HCT116 (cell line): ENCODE measurements at regions not wholly inside any gene's neighbourhood (a gene's known extent, or its start where the extent isn't known, plus 50 kb on each side); places are given as distances from the start of the nearest gene placed in this dataset.
A peak's percentile ranks its signal among the peaks of the same experiment; 100 is the strongest.

Experiments used
- ATAC-seq: fragments of 200-7000 bp; cut with Tn5 transposase; 2 replicates; pipeline ENCODE4 v1.9.1; 2020; ENCODE audit warnings: mild to moderate bottlenecking, moderate library complexity
- BruUV-seq: library from RNA; stranded (reverse); fragments of 400-500 nt; replicated peaks from 2 replicates; lab custom pipeline; 2021; lab: Mats Ljungman, UMichigan
- CTCF ChIA-PET: fragments of 300-600 bp; sonication (Branson Sonifier 250); formaldehyde crosslinking; loops from one replicate; lab custom pipeline; 2021; ENCODE audit warnings: antibody characterized with exemption; lab: Charles Lee
- POLR2A ChIA-PET: fragments of 300-600, 350-600 bp; sonication (Branson Sonifier 250); formaldehyde crosslinking; loops from one replicate; lab custom pipeline; 2021; ENCODE audit warnings: antibody characterized with exemption; lab: Charles Lee
- RAD21 ChIA-PET, 2 experiments: fragments of 300-600 bp; sonication (Branson Sonifier 250); formaldehyde crosslinking; loops; one replicate each; lab custom pipeline; 2023; ENCODE audit warnings: low total read pairs in 2 of 2; ENCODE audit not compliant: uncharacterized antibody in 2 of 2, unreplicated experiment in 2 of 2, low non-redundant PET in 1 of 2; lab: Charles Lee
- DNase-seq: peaks from one replicate; pipeline ENCODE4 v3.0.0-alpha.2; 2010; ENCODE audit warnings: low read depth, low spot score
- H2AFZ ChIP-seq: fragments of 200-600 bp; shearing (Covaris generic), sonication (generic); 2 replicates; pipeline ENCODE4 v1.6.1; 2017; ENCODE audit warnings: low read depth, mixed run types, mixed read lengths, antibody characterized with exemption, low read length; ENCODE audit not compliant: poor library complexity, severe bottlenecking
- H3K27ac ChIP-seq: 2 replicates; pipeline ENCODE4 v1.5.1; 2012; ENCODE audit warnings: low read depth, low read length
- H3K27me3 ChIP-seq: fragments of 200-600 bp; sonication (generic); 2 replicates; pipeline ENCODE4 v1.6.1; 2016; ENCODE audit warnings: mixed run types, low read length, mixed read lengths; ENCODE audit not compliant: insufficient read depth
- H3K36me3 ChIP-seq, 2 experiments: fragments of 200-500 bp in 1 of 2; fragments of 200-600 bp in 1 of 2; sonication (Bioruptor generic) in 1 of 2; sonication (generic) in 1 of 2; 2 replicates each; pipeline versions ENCODE4 v1.5.1 to v1.6.1; 2014 to 2016; ENCODE audit warnings: low read length in 2 of 2, inconsistent platforms in 1 of 2, mixed read lengths in 1 of 2, mixed run types in 1 of 2; ENCODE audit not compliant: insufficient read depth in 2 of 2, control insufficient read depth in 1 of 2
- H3K4me1 ChIP-seq, 2 experiments: fragments of 200-600 bp in 1 of 2; sonication (generic) in 1 of 2; 2 replicates each; pipeline versions ENCODE4 v1.5.1 to v1.6.1; 2012 to 2017; ENCODE audit warnings: low read length in 2 of 2, inconsistent platforms in 1 of 2, mild to moderate bottlenecking in 1 of 2, mixed read lengths in 1 of 2, mixed run types in 1 of 2, moderate library complexity in 1 of 2; ENCODE audit not compliant: insufficient read depth in 2 of 2, control insufficient read depth in 1 of 2
- H3K4me2 ChIP-seq: fragments of 200-600 bp; sonication (generic); 2 replicates; pipeline ENCODE4 v1.6.1; 2017; ENCODE audit warnings: mixed run types, low read length, mixed read lengths
- H3K4me3 ChIP-seq, 2 experiments: fragments of 200-600 bp in 1 of 2; sonication (generic) in 1 of 2; replicated peaks in 1 of 2; 2 replicates each; pipeline ENCODE4 v1.5.1; 2011 to 2016; ENCODE audit warnings: low read length in 2 of 2, control low read depth in 1 of 2, low read depth in 1 of 2, mild to moderate bottlenecking in 1 of 2, mixed read lengths in 1 of 2, mixed run types in 1 of 2
- H3K79me2 ChIP-seq: fragments of 200-600 bp; sonication (generic); 2 replicates; pipeline ENCODE4 v1.6.1; 2017; ENCODE audit warnings: mild to moderate bottlenecking, mixed run types, low read length, moderate library complexity, mixed read lengths; ENCODE audit not compliant: insufficient read depth
- H3K9ac ChIP-seq: fragments of 200-600 bp; sonication (generic); 2 replicates; pipeline ENCODE4 v1.6.1; 2016; ENCODE audit warnings: low read length, mixed read lengths
- H3K9me2 ChIP-seq: fragments of 200-600 bp; sonication (generic), shearing (Covaris generic); 2 replicates; pipeline ENCODE4 v1.6.1; 2017; ENCODE audit warnings: mixed run types, mild to moderate bottlenecking, moderate library complexity; ENCODE audit not compliant: insufficient read depth
- H3K9me3 ChIP-seq, 2 experiments: fragments of 200-500 bp in 1 of 2; fragments of 200-600 bp in 1 of 2; sonication (Bioruptor generic) in 1 of 2; sonication (generic) in 1 of 2; 2 replicates each; pipeline ENCODE4 v1.6.1; 2014 to 2017; ENCODE audit warnings: low read length in 2 of 2, mixed read lengths in 2 of 2, inconsistent platforms in 1 of 2, low read depth in 1 of 2, mild to moderate bottlenecking in 1 of 2, mixed run types in 1 of 2, moderate library complexity in 1 of 2; ENCODE audit not compliant: control insufficient read depth in 1 of 2, insufficient read depth in 1 of 2
- H4K20me1 ChIP-seq: fragments of 200-600 bp; sonication (generic), shearing (Covaris generic); 2 replicates; pipeline ENCODE4 v1.6.1; 2017; ENCODE audit warnings: mixed run types, mild to moderate bottlenecking, moderate library complexity; ENCODE audit not compliant: insufficient read depth
- ATF3 ChIP-seq: IDR thresholded peaks from 2 replicates; pipeline ENCODE4 v1.6.1; 2012
- CEBPB ChIP-seq: IDR thresholded peaks from 2 replicates; pipeline ENCODE4 v1.6.1; 2012; ENCODE audit warnings: low read depth
- CTCF ChIP-seq, 3 experiments: fragments of 200-600 bp in 1 of 3; sonication (generic) in 1 of 3; IDR thresholded peaks in 2 of 3; conservative IDR thresholded peaks in 1 of 3; 2 replicates each; pipeline ENCODE4 v1.5.1; 2012 to 2017; ENCODE audit warnings: low read depth in 2 of 3, low read length in 2 of 3, antibody characterized with exemption in 1 of 3, borderline replicate concordance in 1 of 3, control low read depth in 1 of 3, mild to moderate bottlenecking in 1 of 3, mixed read lengths in 1 of 3, mixed run types in 1 of 3, moderate library complexity in 1 of 3; ENCODE audit not compliant: insufficient read depth in 1 of 3
- EGR1 ChIP-seq: IDR thresholded peaks from 2 replicates; pipeline ENCODE4 v1.6.1; 2012; ENCODE audit warnings: low read depth
- ELF1 ChIP-seq: IDR thresholded peaks from 2 replicates; pipeline ENCODE4 v1.6.1; 2012; ENCODE audit warnings: low read depth, borderline replicate concordance
- EZH2 ChIP-seq: fragments of 200-600 bp; sonication (generic); IDR thresholded peaks from 2 replicates; pipeline ENCODE4 v1.6.1; 2017; ENCODE audit warnings: antibody characterized with exemption, mixed run types
- EZH2phosphoT487 ChIP-seq: fragments of 200-600 bp; IDR thresholded peaks from 2 replicates; pipeline ENCODE4 v1.6.1; 2018; ENCODE audit warnings: antibody characterized with exemption, borderline replicate concordance
- FOSL1 ChIP-seq: IDR thresholded peaks from 2 replicates; pipeline ENCODE4 v1.6.1; 2012; ENCODE audit warnings: low read depth
- JUND ChIP-seq: IDR thresholded peaks from 2 replicates; pipeline ENCODE4 v1.6.1; 2012
- MAX ChIP-seq: IDR thresholded peaks from 2 replicates; pipeline ENCODE4 v1.6.1; 2012
- POLR2AphosphoS5 ChIP-seq: IDR thresholded peaks from 2 replicates; pipeline ENCODE4 v1.6.1; 2011; ENCODE audit warnings: mild to moderate bottlenecking, low read depth, low read length, moderate library complexity
- RAD21 ChIP-seq: IDR thresholded peaks from 2 replicates; pipeline ENCODE4 v1.6.1; 2012; ENCODE audit warnings: low read depth, mild to moderate bottlenecking
- REST ChIP-seq: IDR thresholded peaks from 2 replicates; pipeline ENCODE4 v1.6.1; 2012; ENCODE audit warnings: low read depth
- SIN3A ChIP-seq: IDR thresholded peaks from 2 replicates; pipeline ENCODE4 v1.6.1; 2012; ENCODE audit warnings: low read depth
- SP1 ChIP-seq: IDR thresholded peaks from 2 replicates; pipeline ENCODE4 v1.6.1; 2012; ENCODE audit warnings: low read depth
- SRF ChIP-seq: IDR thresholded peaks from 2 replicates; pipeline ENCODE4 v1.6.1; 2012; ENCODE audit warnings: low read depth
- TCF7L2 ChIP-seq: IDR thresholded peaks from 2 replicates; pipeline ENCODE4 v1.7.0; 2011; ENCODE audit warnings: borderline replicate concordance, inconsistent platforms; ENCODE audit not compliant: insufficient read depth, insufficient read length; ENCODE audit errors: extremely low read depth
- ZFX ChIP-seq: fragments of 450-650 bp; IDR thresholded peaks from 2 replicates; pipeline ENCODE4 v1.6.1; 2017
- intact Hi-C: fragments of 100-400 bp; cut with micrococcal nuclease; formaldehyde crosslinking; loops from 2 replicates; pipeline ENCODE4 v1.10.0; 2022

GRCh38 chr3:98986073-98986472 lies 84.6 kb upstream of the DCBLD2 start (continued):
- TF ChIP-seq TCF7L2, result no peak

GRCh38 chr3:98985431-98985830 lies 83.9 kb upstream of the DCBLD2 start:
- no peaks in the 10 kb centered on the region for H3K36me3 ChIP-seq
- peak overlapping the region; percentile 88 for H3K27ac ChIP-seq
- 0 out of 2 replicates have a peak, but pooled peaks have one; percentile 16 for TF ChIP-seq POLR2AphosphoS5
- peak in 2 of 3 experiments; percentile 18 to 32; a peak in 2 of 6 replicates for TF ChIP-seq CTCF (IDR thresholded peaks at IDR 0.05 in 2 of 3, conservative IDR thresholded peaks at IDR 0.05 in 1 of 3; ENCODE audit: borderline replicate concordance in 1 of 3, insufficient read depth in 1 of 3, low read depth in 2 of 3, low read length in 2 of 3)
- TF ChIP-seq TCF7L2, result peak; percentile 79
- TF ChIP-seq SIN3A, result 0 out of 2 replicates have a peak, but pooled peaks have one; percentile 30
- TF ChIP-seq ZFX, result no peak
- TF ChIP-seq ELF1, result no peak; the same call in 1 of the 2 replicates
- TF ChIP-seq JUND, result peak; percentile 23; the same call in 1 of the 2 replicates
- no peak for TF ChIP-seq REST
- TF ChIP-seq FOSL1, result peak; percentile 23; the same call in 1 of the 2 replicates
- peak; percentile 77 for TF ChIP-seq RAD21
- no peak for TF ChIP-seq EZH2phosphoT487
- TF ChIP-seq CEBPB, result peak; percentile 54
- TF ChIP-seq SP1, result peak; percentile 49
- TF ChIP-seq MAX, result peak; percentile 32; the same call in 1 of the 2 replicates
- TF ChIP-seq ATF3, result no peak
- TF ChIP-seq EGR1, result no peak
- no peak for TF ChIP-seq SRF
- TF ChIP-seq EZH2, result no peak
- H4K20me1 ChIP-seq, result no peaks in the 10 kb centered on the region
- TSS peak; percentile 56 for BruUV-seq
- no peaks in the 10 kb centered on the region for H3K27me3 ChIP-seq
- ChIA-PET RAD21 (interaction anchor here in 1 of 2 experiments (0.9 kb wide), 1 partner anchor 97 kb away, joined by 3 read pairs; no protein-coding TSS in a partner anchor), POLR2A (interaction anchor here (1.0 to 8.0 kb wide), 5 partner anchors 9 to 87 kb away, joined by 3 to 90 read pairs (median 4); partner anchors contain the start of gene DCBLD2), CTCF (interaction anchor here (1.1 to 1.3 kb wide), 2 partner anchors 84 to 168 kb away, joined by 3 to 4 read pairs; partner anchors contain the start of gene DCBLD2)
- H3K9me3 ChIP-seq, result no peaks in the 10 kb centered on the region
- peak overlapping the region in 1 of 2 experiments; percentile 19; a peak in 2 of 4 replicates for H3K4me3 ChIP-seq
- ATAC-seq (peak; percentile 26; the same call in 1 of the 2 replicates), DNase-seq (no peak)
- peaks cover 65 to 67% of the 10 kb centered on the region in 2 experiments for H3K4me1 ChIP-seq
- H3K9ac ChIP-seq, result peak overlapping the region; percentile 63
- no peaks in the 10 kb centered on the region for H3K9me2 ChIP-seq
- intact Hi-C loops, result no loop called here
- peak overlapping the region; percentile 56 for H3K4me2 ChIP-seq
- H2AFZ ChIP-seq, result no peak overlapping the region
- peaks cover 63% of the 10 kb centered on the region for H3K79me2 ChIP-seq
